HEK293 (cell line): ENCODE measurements at regions not wholly inside any gene's neighbourhood (a gene's known extent, or its start where the extent isn't known, plus 50 kb on each side); places are given as distances from the start of the nearest gene placed in this dataset.

ENCODE experiments used
- CTCF ChIA-PET: fragments of 350-600 bp; formaldehyde crosslinking; extraction: SDS; loops from one replicate; lab custom pipeline; 2021; ENCODE audit warnings: antibody characterized with exemption; lab: Yijun Ruan, JAX
- POLR2A ChIA-PET: fragments of 300-600 bp; formaldehyde crosslinking; extraction: SDS; loops from one replicate; lab custom pipeline; 2020; ENCODE audit warnings: antibody characterized with exemption, inconsistent platforms; lab: Yijun Ruan, JAX
- H3K27ac ChIP-seq: fragments of 200-500 bp; sonication (Bioruptor generic); 2 replicates; pipeline ENCODE4 v1.5.1; 2014; ENCODE audit warnings: low read depth, low read length, control low read depth, inconsistent platforms; ENCODE audit errors: extremely low read depth
- H3K36me3 ChIP-seq, 2 experiments: fragments of 200-500 bp in 1 of 2; sonication (Bioruptor generic) in 1 of 2; 1 replicate in 1 of 2; 2 replicates in 1 of 2; pipeline ENCODE4 v1.5.1; 2014 to 2017; ENCODE audit warnings: inconsistent platforms in 2 of 2, low read length in 2 of 2; ENCODE audit not compliant: control insufficient read depth in 2 of 2, insufficient read depth in 1 of 2
- H3K4me1 ChIP-seq: fragments of 200-500 bp; sonication (Bioruptor generic); 2 replicates; pipeline ENCODE4 v1.5.1; 2014; ENCODE audit warnings: mild to moderate bottlenecking, low read length, inconsistent platforms; ENCODE audit not compliant: control insufficient read depth, insufficient read depth
- H3K4me3 ChIP-seq: 2 replicates; pipeline ENCODE4 v1.5.1; 2011; ENCODE audit warnings: low read depth, mild to moderate bottlenecking, control low read depth, low read length, moderate library complexity
- H3K9me3 ChIP-seq: fragments of 200-500 bp; sonication (Bioruptor generic); 2 replicates; pipeline ENCODE4 v1.5.1; 2014; ENCODE audit warnings: low read depth, low read length, inconsistent platforms; ENCODE audit not compliant: control insufficient read depth, insufficient read depth
- KLF10 ChIP-seq: fragments of 450-650 bp; IDR thresholded peaks from 2 replicates; pipeline ENCODE4 v1.5.1; 2018; ENCODE audit warnings: missing biosample characterization, mild to moderate bottlenecking, missing genetic modification characterization
- KLF9 ChIP-seq: fragments of 450-650 bp; formaldehyde crosslinking; IDR thresholded peaks from 2 replicates; pipeline ENCODE4 v1.5.1; 2016; ENCODE audit warnings: missing biosample characterization, missing genetic modification characterization, low read depth
- MZF1 ChIP-seq: fragments of 450-650 bp; formaldehyde crosslinking; IDR thresholded peaks from 2 replicates; pipeline ENCODE4 v1.5.1; 2017; ENCODE audit warnings: missing biosample characterization, missing genetic modification characterization, borderline replicate concordance
- OSR2 ChIP-seq: fragments of 450-650 bp; formaldehyde crosslinking; IDR thresholded peaks from 2 replicates; pipeline ENCODE4 v1.5.1; 2016; ENCODE audit warnings: missing biosample characterization, missing genetic modification characterization
- ZBTB7A ChIP-seq: fragments of 450-650 bp; formaldehyde crosslinking; IDR thresholded peaks from 2 replicates; pipeline ENCODE4 v1.5.1; 2016; ENCODE audit warnings: low read depth, missing biosample characterization, missing genetic modification characterization
- ZFP37 ChIP-seq: fragments of 450-650 bp; formaldehyde crosslinking; IDR thresholded peaks from 2 replicates; pipeline ENCODE4 v1.5.1; 2016; ENCODE audit warnings: missing biosample characterization, missing genetic modification characterization
- ZNF140 ChIP-seq: fragments of 450-650 bp; formaldehyde crosslinking; IDR thresholded peaks from 2 replicates; pipeline ENCODE4 v1.5.1; 2016; ENCODE audit warnings: missing biosample characterization, missing genetic modification characterization
- ZNF202 ChIP-seq: fragments of 450-650 bp; formaldehyde crosslinking; IDR thresholded peaks from 2 replicates; pipeline ENCODE4 v1.5.1; 2016; ENCODE audit warnings: missing biosample characterization, missing genetic modification characterization, borderline replicate concordance
- ZNF266 ChIP-seq: fragments of 450-650 bp; formaldehyde crosslinking; IDR thresholded peaks from 2 replicates; pipeline ENCODE4 v1.5.1; 2016; ENCODE audit warnings: missing biosample characterization, missing genetic modification characterization, low read depth
- ZNF274 ChIP-seq, 2 experiments: fragments of 200-500 bp in 1 of 2; fragments of 450-650 bp in 1 of 2; sonication (Bioruptor generic) in 1 of 2; formaldehyde crosslinking in 1 of 2; IDR thresholded peaks; 2 replicates each; pipeline versions ENCODE4 v1.5.1 to v1.6.1; 2014 to 2016; ENCODE audit warnings: borderline replicate concordance in 1 of 2, inconsistent platforms in 1 of 2, low read length in 1 of 2, missing biosample characterization in 1 of 2, missing genetic modification characterization in 1 of 2
- ZNF366 ChIP-seq: fragments of 450-650 bp; formaldehyde crosslinking; conservative IDR thresholded peaks from 2 replicates; pipeline ENCODE4 v1.5.1; 2016; ENCODE audit warnings: missing biosample characterization, missing genetic modification characterization
- ZNF394 ChIP-seq: fragments of 450-650 bp; formaldehyde crosslinking; IDR thresholded peaks from 2 replicates; pipeline ENCODE4 v1.5.1; 2016; ENCODE audit warnings: missing biosample characterization, missing genetic modification characterization, mild to moderate bottlenecking, moderate library complexity, borderline replicate concordance
- ZNF561 ChIP-seq: fragments of 450-650 bp; IDR thresholded peaks from 2 replicates; pipeline ENCODE4 v1.5.1; 2018; ENCODE audit warnings: missing biosample characterization, missing genetic modification characterization, borderline replicate concordance
- ZNF670 ChIP-seq: fragments of 450-650 bp; formaldehyde crosslinking; IDR thresholded peaks from 2 replicates; pipeline ENCODE4 v1.5.1; 2016; ENCODE audit warnings: missing biosample characterization, missing genetic modification characterization, low read depth
- ZNF701 ChIP-seq: fragments of 450-650 bp; formaldehyde crosslinking; IDR thresholded peaks from 2 replicates; pipeline ENCODE4 v1.5.1; 2016; ENCODE audit warnings: missing biosample characterization, missing genetic modification characterization
- TF ChIP-seq, protein P1 (sequence below): fragments of 450-650 bp; IDR thresholded peaks from 2 replicates; pipeline ENCODE4 v1.5.1; 2018; ENCODE audit warnings: missing biosample characterization, mild to moderate bottlenecking, missing genetic modification characterization
- TF ChIP-seq, protein P2 (sequence below): fragments of 450-650 bp; formaldehyde crosslinking; IDR thresholded peaks from 2 replicates; pipeline ENCODE4 v1.5.1; 2017; ENCODE audit warnings: missing biosample characterization, missing genetic modification characterization
- TF ChIP-seq, protein P3 (sequence below): fragments of 450-650 bp; formaldehyde crosslinking; IDR thresholded peaks from 2 replicates; pipeline ENCODE4 v1.5.1; 2017; ENCODE audit warnings: missing biosample characterization, missing genetic modification characterization
- TF ChIP-seq, protein P4 (sequence below): fragments of 450-650 bp; formaldehyde crosslinking; IDR thresholded peaks from 2 replicates; pipeline ENCODE4 v1.5.1; 2016; ENCODE audit warnings: missing biosample characterization, missing genetic modification characterization

DNA sequence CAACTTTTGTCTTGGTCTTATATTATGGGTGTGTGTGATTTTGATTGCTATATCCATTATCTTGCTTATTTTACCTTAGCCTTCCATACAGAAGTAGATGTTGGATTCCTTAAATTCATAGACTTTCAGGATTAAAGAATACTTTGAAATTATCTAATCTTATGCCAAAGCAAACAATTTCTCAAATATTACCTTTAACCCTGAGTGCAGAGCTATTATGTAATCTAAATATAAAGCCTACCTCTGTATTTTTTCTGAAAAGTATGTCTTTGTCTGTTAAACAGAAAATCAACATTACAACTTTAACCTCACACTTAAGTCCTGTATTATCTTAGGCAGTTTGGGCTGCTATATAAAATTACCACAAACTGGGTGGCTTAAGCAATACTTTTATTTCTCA lies 782.5 kb downstream of the STIM2 start:
- CTCF ChIA-PET = no interaction called here
- POLR2A ChIA-PET = no interaction called here

DNA sequence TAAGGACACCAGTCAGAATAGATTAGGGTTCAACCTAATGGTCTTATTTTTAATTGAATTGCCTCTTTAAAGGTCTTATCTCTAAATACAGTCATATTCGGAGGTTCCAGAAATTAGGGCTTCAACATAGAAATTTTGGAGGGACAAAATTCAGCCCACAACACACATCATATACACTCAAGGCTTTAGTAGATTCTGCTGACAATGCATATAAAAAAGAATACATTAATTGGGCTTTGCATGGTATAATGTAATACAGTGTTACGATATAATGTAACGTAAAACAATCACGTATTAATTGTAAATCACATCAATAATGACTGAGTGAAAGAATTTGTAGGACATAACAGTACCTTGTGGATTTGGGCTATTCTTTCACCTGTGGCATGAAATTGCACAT lies 787.8 kb downstream of the STIM2 start:
- no peaks in the 10 kb centered on the region for H3K36me3 ChIP-seq
- no peaks in the 10 kb centered on the region for H3K4me1 ChIP-seq
- no peak for TF ChIP-seq ZNF561 (tag by site-specific recombination)
- no peak for TF ChIP-seq ZNF140 (tag by site-specific recombination)
- TF ChIP-seq ZNF266 (tag by site-specific recombination) = no peak
- TF ChIP-seq ZNF701 (tag by site-specific recombination) = no peak
- TF ChIP-seq ZFP37 = no peak
- no peak for TF ChIP-seq ZNF274 (IDR thresholded peaks at IDR 0.05; ENCODE audit: low read length)
- TF ChIP-seq ZNF274 (tag by site-specific recombination; IDR thresholded peaks at IDR 0.05; ENCODE audit: borderline replicate concordance) = no peak
- TF ChIP-seq, protein P1, sequence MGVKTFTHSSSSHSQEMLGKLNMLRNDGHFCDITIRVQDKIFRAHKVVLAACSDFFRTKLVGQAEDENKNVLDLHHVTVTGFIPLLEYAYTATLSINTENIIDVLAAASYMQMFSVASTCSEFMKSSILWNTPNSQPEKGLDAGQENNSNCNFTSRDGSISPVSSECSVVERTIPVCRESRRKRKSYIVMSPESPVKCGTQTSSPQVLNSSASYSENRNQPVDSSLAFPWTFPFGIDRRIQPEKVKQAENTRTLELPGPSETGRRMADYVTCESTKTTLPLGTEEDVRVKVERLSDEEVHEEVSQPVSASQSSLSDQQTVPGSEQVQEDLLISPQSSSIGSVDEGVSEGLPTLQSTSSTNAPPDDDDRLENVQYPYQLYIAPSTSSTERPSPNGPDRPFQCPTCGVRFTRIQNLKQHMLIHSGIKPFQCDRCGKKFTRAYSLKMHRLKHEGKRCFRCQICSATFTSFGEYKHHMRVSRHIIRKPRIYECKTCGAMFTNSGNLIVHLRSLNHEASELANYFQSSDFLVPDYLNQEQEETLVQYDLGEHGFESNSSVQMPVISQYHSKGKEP (tag by site-specific recombination) = no peak
- no peak for TF ChIP-seq ZNF366
- TF ChIP-seq ZNF394 (tag by site-specific recombination) = no peak
- no peaks in the 10 kb centered on the region for H3K9me3 ChIP-seq
- H3K4me3 ChIP-seq = no peak overlapping the region
- ChIA-PET CTCF (no interaction called here), POLR2A (no interaction called here)
- H3K27ac ChIP-seq = no peak overlapping the region

More for the DNA sequence above, 782.5 kb downstream of the STIM2 start:
- no peak overlapping the region for H3K4me3 ChIP-seq
- H3K36me3 ChIP-seq = no peaks in the 10 kb centered on the region
- H3K4me1 ChIP-seq = no peaks in the 10 kb centered on the region
- H3K27ac ChIP-seq = no peak overlapping the region
- TF ChIP-seq KLF10 (tag by site-specific recombination) (no peak), ZBTB7A (tag by site-specific recombination) (no peak), KLF9 (tag by site-specific recombination) (no peak), ZNF202 (tag by site-specific recombination) (no peak), ZNF670 (tag by site-specific recombination) (no peak), OSR2 (tag by site-specific recombination) (no peak), MZF1 (tag by site-specific recombination) (no peak), ZFP37 (no peak)
- TF ChIP-seq, protein P2, sequence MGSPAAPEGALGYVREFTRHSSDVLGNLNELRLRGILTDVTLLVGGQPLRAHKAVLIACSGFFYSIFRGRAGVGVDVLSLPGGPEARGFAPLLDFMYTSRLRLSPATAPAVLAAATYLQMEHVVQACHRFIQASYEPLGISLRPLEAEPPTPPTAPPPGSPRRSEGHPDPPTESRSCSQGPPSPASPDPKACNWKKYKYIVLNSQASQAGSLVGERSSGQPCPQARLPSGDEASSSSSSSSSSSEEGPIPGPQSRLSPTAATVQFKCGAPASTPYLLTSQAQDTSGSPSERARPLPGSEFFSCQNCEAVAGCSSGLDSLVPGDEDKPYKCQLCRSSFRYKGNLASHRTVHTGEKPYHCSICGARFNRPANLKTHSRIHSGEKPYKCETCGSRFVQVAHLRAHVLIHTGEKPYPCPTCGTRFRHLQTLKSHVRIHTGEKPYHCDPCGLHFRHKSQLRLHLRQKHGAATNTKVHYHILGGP = no peak
- TF ChIP-seq, protein P3, sequence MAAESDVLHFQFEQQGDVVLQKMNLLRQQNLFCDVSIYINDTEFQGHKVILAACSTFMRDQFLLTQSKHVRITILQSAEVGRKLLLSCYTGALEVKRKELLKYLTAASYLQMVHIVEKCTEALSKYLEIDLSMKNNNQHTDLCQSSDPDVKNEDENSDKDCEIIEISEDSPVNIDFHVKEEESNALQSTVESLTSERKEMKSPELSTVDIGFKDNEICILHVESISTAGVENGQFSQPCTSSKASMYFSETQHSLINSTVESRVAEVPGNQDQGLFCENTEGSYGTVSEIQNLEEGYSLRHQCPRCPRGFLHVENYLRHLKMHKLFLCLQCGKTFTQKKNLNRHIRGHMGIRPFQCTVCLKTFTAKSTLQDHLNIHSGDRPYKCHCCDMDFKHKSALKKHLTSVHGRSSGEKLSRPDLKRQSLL (tag by site-specific recombination) = no peak
- TF ChIP-seq, protein P4, sequence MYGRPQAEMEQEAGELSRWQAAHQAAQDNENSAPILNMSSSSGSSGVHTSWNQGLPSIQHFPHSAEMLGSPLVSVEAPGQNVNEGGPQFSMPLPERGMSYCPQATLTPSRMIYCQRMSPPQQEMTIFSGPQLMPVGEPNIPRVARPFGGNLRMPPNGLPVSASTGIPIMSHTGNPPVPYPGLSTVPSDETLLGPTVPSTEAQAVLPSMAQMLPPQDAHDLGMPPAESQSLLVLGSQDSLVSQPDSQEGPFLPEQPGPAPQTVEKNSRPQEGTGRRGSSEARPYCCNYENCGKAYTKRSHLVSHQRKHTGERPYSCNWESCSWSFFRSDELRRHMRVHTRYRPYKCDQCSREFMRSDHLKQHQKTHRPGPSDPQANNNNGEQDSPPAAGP (tag by site-specific recombination) = no peak
- TF ChIP-seq, all 188 proteins: peak for 0
- no peaks in the 10 kb centered on the region for H3K9me3 ChIP-seq
